NT2/D1 (cell line): ENCODE measurements at regions not wholly inside any gene's neighbourhood (a gene's known extent, or its start where the extent isn't known, plus 50 kb on each side); places are given as distances from the start of the nearest gene placed in this dataset.

Source experiments
- SUZ12 ChIP-seq: IDR thresholded peaks from 2 replicates; pipeline ENCODE4 v1.6.1; 2011; ENCODE audit not compliant: insufficient read length, insufficient read depth; ENCODE audit errors: extremely low read depth
- YY1 ChIP-seq: IDR thresholded peaks from 2 replicates; pipeline ENCODE4 v1.6.1; 2011; ENCODE audit not compliant: insufficient read length, insufficient read depth
- ZNF274 ChIP-seq: IDR thresholded peaks from 2 replicates; pipeline ENCODE4 v1.6.1; 2011; ENCODE audit warnings: mild to moderate bottlenecking, low read depth, low read length

DNA sequence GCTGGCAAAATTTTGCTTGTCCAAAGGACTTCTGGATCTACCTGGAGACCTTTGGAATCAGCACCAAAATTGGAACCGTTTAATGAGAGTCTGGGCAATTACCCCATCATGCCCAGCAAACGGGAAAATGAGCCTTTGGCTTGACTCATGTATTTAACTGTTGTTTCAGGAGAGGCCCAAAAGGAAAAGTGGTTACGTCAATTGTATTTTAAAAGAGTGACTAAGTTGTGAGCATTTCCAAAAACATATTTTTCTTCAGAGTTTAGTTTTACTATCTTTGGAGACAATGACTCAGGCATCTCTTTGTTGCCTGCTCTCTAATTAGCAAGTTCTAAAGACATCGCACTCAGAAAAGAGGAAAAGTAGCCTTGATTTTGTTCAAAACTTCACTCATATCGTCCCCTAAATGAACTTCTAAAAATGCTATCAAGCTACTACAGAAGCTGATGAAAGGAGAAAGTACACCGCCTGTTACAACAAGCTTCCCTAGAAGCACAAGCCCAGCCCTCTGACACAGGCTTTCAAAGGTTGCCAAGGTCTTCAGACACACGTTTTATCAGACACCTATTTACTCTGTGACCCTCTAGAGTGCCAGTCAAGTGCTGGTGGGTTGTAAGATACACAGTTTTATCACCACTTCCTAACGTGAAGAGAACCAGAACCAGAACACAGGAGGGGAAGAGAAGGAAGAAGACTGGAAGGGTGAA, 146.2 kb downstream of the TBX18 start:
- no peak for TF ChIP-seq ZNF274
- TF ChIP-seq SUZ12 = no peak
- TF ChIP-seq YY1 = no peak
